Mucosa of descending colon (tissue), 3 donors: ENCODE measurements at regions not wholly inside any gene's neighbourhood (a gene's known extent, or its start where the extent isn't known, plus 50 kb on each side); places are given as distances from the start of the nearest gene placed in this dataset.

Experiments
- ATAC-seq: fragments of 200-7000 bp; cut with Tn5 transposase; one replicate; pipeline ENCODE4 v1.9.1; 2020; ENCODE audit warnings: mild to moderate bottlenecking, moderate library complexity
- DNase-seq, 3 donors: peaks; one replicate each; pipeline ENCODE4 v3.0.0-alpha.2; 2020
- H3K36me3 ChIP-seq: fragments of 200-600 bp; one replicate; pipeline ENCODE4 v1.8.0; 2021; ENCODE audit warnings: low read depth, mild to moderate bottlenecking
- H3K4me1 ChIP-seq: fragments of 200-600 bp; one replicate; pipeline ENCODE4 v1.8.0; 2021; ENCODE audit warnings: low read depth, mild to moderate bottlenecking
- H3K4me3 ChIP-seq: fragments of 200-600 bp; one replicate; pipeline ENCODE4 v1.8.0; 2021; ENCODE audit warnings: mild to moderate bottlenecking
- H3K9me3 ChIP-seq: fragments of 200-600 bp; one replicate; pipeline ENCODE4 v1.8.0; 2021; ENCODE audit warnings: mild to moderate bottlenecking
- CTCF ChIP-seq: fragments of 200-600 bp; IDR thresholded peaks from one replicate; pipeline ENCODE4 v1.8.0; 2022; ENCODE audit warnings: antibody characterized with exemption, mild to moderate bottlenecking
- intact Hi-C, 2 donors: fragments of 100-400 bp; cut with DNase I in 1 of 2; cut with micrococcal nuclease in 1 of 2; formaldehyde crosslinking; loops; one replicate each; pipeline versions ENCODE4 v1.11.0 to v1.11.1; 2022; cut with DNase I, micrococcal nuclease
- donor health status: DM: no; HTN: no; CAD: no; lungs with moderate emphysema.
- donor health status: DM: no; HTN: no; CAD: no.
- donor health status: DM: no; HTN: yes; CAD: no.

GRCh38 chr3:148087601-148088371 lies 609.9 kb upstream of the AGTR1 start:
- no peak overlapping the region for H3K4me3 ChIP-seq
- TF ChIP-seq CTCF, result no peak
- no peaks in the 10 kb centered on the region for H3K9me3 ChIP-seq
- H3K4me1 ChIP-seq, result no peaks in the 10 kb centered on the region
- intact Hi-C loops, result no loop called here
- ATAC-seq (no peak), DNase-seq (no peak)
- no peaks in the 10 kb centered on the region for H3K36me3 ChIP-seq

GRCh38 chr3:148089171-148089570 lies 608.5 kb upstream of the AGTR1 start:
- no peak for ATAC-seq
- no peak overlapping the region for H3K4me3 ChIP-seq
- TF ChIP-seq CTCF, result no peak
- H3K4me1 ChIP-seq, result no peaks in the 10 kb centered on the region
- no peak for DNase-seq
- no peaks in the 10 kb centered on the region for H3K36me3 ChIP-seq
- H3K9me3 ChIP-seq, result no peaks in the 10 kb centered on the region
- intact Hi-C loops, result no loop called here

GRCh38 chr3:148090156-148090555 lies 607.5 kb upstream of the AGTR1 start:
- ATAC-seq (no peak), DNase-seq (no peak)
- no peak overlapping the region for H3K4me3 ChIP-seq
- no peaks in the 10 kb centered on the region for H3K4me1 ChIP-seq
- no peaks in the 10 kb centered on the region for H3K9me3 ChIP-seq
- intact Hi-C loops, result no loop called here
- H3K36me3 ChIP-seq, result no peaks in the 10 kb centered on the region
- TF ChIP-seq CTCF, result no peak

- Histone ChIP-seq H3K4me3 (no peak overlapping the region), H3K4me1 (no peaks in the 10 kb centered on the region), H3K36me3 (no peaks in the 10 kb centered on the region), H3K9me3 (no peaks in the 10 kb centered on the region)
- ATAC-seq (no peak), DNase-seq (no peak)
- TF ChIP-seq CTCF, result no peak
- intact Hi-C loops, result no loop called here
Measured at GRCh38 chr3:148092624-148093347, 604.9 kb upstream of the AGTR1 start.

- no peak overlapping the region for H3K4me3 ChIP-seq
- ATAC-seq (no peak), DNase-seq (no peak)
- TF ChIP-seq CTCF, result no peak
- intact Hi-C loops, result no loop called here
- H3K9me3 ChIP-seq, result no peaks in the 10 kb centered on the region
- H3K36me3 ChIP-seq, result no peaks in the 10 kb centered on the region
- no peaks in the 10 kb centered on the region for H3K4me1 ChIP-seq
Measured at GRCh38 chr3:148093753-148094152, 604.0 kb upstream of the AGTR1 start.
